HG03432 (cell line): ENCODE measurements at regions not wholly inside any gene's neighbourhood (a gene's known extent, or its start where the extent isn't known, plus 50 kb on each side); places are given as distances from the start of the nearest gene placed in this dataset.
"Not testable (repeated sequence)": the region's sequence is repeated elsewhere in the genome, so short reads cannot be mapped to it uniquely, and the experiment has no call there.

Experiments
- ATAC-seq: cut with Tn5 transposase; IDR thresholded peaks from one replicate; pipeline ENCODE4 v1.9.1; 2021; ENCODE audit warnings: mild to moderate bottlenecking, moderate library complexity; ENCODE audit not compliant: unreplicated experiment

- no peak for ATAC-seq
These were observed 50.9 kb upstream of the OSTN start for GRCh38 chr3:191148131-191148530.

DNA sequence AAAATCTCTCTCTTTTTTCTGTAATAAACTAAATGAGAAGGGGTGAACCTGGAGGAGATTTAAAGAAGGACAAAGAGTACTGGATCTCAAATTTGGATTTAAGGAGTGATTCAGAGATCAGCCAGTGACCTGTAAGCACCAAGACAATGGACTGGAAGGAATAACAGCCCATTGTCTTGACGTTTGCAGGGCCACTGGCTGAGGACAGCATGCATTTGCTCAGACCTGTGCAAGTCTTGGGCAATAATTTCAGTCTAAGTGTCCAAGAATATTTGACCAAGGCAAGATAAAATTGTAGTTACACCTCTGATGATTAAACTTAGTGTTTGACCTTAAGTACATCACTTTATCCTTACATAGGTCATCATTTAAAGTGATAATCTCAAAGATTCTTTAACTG is 55.8 kb upstream of the OSTN start:
- no peak for ATAC-seq

DNA sequence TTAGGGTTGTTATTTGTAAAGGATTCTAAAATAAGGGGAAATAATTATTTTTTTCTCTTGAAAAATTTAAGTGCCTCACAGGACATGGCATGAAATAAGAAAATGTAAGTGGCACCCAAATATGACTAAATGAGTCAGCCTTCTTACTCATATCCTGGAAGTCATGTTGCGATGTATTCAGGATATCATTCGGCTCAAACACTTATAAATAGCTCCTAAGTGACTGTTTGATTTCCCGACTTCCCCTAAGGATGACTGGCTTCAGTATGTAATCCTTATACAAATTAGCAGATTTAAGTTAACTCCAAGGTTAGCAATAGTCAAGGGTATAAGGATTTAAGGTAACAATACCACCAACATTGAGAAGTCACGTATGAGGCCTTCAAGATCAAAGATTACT is 57.3 kb upstream of the OSTN start:
- ATAC-seq, result no peak

GRCh38 chr3:191139736-191140135 is 59.3 kb upstream of the OSTN start:
- peak; percentile 66 for ATAC-seq

DNA sequence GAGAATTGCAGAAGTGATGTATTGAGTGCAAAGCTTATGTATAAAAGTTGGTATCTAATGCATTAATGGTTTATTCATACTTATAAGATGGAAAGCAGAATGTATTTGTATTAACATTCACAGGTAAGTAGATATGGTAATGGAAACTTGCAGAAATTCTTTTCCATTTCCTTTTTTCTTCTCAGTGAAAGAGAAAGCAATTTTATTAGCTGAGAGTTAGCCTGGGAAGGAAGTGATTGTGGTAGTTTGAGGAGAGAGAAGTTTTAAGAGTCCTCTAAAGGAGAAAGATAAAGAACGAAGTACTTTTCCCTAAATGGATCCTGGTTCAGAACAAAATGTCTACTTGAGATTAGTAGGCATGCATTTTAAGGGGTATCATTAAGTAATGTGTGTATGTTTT is 60.1 kb upstream of the OSTN start:
- peak; percentile 38 for ATAC-seq

- ATAC-seq, result no peak
These were observed 61.3 kb upstream of the OSTN start for GRCh38 chr3:191137708-191138107.

DNA sequence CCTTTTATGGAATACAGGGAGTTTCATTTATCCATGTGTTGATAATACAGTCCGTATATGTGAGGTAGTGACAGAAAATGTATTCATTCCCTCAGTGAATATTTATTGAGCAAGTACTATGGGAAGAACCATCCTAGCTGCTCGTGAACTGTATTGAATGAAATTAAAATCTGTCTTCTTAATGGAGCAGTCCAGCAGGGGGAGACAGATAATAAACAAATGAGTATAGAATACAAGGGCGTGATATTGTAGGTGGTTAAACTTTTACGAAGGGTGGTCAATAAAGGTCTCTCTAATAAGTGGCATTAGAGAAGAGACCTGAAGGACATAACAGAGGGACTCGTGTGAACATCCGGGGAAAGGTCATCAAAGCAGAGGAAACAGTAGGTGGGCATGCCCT is 62.7 kb upstream of the OSTN start:
- ATAC-seq, result no peak

- no peak for ATAC-seq
These were observed 63.9 kb upstream of the OSTN start for GRCh38 chr3:191135175-191135574.

- ATAC-seq, result no peak
These were observed 65.7 kb upstream of the OSTN start for GRCh38 chr3:191133359-191133758.

GRCh38 chr3:191131305-191131704 is 67.7 kb upstream of the OSTN start:
- no peak for ATAC-seq

DNA sequence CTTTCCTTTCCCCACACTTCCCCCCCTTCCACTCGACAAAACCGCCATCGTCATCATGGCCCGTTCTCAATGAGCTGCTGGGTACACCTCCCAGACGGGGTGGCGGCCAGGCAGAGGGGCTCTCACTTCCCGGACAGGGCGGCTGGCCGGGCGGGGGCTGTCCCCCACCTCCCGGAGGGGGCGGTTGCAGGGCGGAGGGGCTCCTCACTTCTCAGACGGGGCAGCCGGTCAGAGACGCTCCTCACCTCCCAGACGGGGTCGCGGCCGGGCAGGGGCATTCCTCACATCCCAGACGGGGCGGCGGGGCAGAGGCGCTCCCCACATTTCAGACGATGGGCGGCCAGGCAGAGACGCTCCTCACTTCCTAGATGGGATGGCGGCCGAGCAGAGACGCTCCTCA is 74.2 kb upstream of the OSTN start:
- not testable (repeated sequence) for ATAC-seq

GRCh38 chr3:191123946-191124345 is 75.1 kb upstream of the OSTN start:
- no peak for ATAC-seq

- no peak for ATAC-seq
These were observed 75.8 kb upstream of the OSTN start for GRCh38 chr3:191123231-191123630.

DNA sequence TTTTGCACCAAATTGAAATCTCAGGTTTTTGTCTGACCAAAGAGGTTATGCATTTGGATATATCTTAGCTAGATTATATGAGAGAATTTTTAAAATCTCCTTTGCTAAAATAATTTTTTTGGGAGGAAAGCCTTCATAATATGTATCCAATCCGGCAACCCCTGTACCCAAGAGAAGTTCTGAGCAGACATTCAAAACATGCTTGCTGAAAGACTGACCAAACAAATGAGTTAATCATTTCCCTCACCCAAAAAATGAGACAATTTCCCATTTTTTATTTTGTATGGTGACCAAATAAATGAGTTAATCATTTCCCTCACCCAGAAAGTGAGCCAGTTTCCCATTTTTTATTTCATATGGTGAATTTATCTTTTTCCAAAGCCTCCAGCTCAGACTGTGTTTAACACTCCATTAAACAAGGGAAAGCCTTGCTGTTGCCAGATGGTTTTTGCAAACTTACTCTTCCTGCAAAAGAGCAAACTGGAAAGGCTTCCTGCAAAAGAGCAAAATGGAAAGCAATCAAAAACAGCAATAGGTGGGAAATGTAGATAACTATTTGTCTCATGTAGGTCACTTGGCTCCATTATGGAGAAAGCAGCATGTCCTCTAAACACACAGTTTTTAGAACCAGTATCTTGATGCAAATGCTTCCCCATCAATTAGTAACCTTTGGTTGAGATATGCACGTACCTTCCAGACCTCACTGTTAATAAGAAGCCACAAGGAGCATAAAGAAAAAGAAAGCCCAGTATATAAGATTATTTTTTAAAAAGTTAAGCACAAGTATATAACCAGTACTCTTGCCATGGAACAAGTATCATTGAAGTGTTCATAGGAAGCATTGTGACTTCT is 78.4 kb upstream of the OSTN start:
- ATAC-seq, result peak; percentile 68

- peak; percentile 74 for ATAC-seq
These were observed 79.4 kb upstream of the OSTN start for GRCh38 chr3:191119415-191120295.

DNA sequence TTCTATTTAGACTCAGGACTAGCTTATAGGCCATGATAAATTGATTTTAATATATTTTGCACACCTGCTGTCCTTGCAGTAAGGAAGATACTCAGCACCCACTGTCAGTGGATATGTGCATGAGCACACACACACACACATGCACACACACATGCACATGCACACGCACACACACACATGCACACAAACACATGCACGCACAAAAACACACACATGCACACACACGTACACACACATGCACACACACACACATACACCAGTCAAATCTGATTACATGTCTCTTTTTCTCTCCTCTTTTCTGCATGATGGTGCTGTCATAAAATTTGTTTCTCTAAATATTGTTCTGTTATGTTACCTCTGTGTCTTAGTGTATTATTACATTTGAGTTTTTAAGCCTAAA is 87.3 kb upstream of the OSTN start:
- ATAC-seq, result no peak

GRCh38 chr3:191105418-191105817 is 93.6 kb upstream of the OSTN start:
- ATAC-seq, result peak; percentile 80

DNA sequence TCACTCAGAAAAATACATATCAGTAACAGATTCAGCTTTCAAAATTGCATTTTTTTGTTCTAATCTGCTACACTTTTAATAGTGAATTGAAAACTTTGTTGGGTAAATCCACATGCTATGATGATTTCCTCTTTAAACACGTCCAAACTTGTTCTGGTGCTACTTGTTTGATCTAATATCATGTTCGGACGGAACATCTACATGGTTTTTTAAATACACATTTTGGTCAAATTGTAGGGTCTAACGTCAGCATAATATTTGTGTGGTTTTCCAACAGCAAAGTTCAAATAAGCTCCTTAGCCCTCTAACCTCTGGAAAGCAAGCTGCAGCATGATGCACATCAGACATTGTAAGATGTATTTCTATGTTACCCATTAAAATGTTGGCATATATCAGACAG is 98.5 kb upstream of the OSTN start:
- ATAC-seq, result no peak

DNA sequence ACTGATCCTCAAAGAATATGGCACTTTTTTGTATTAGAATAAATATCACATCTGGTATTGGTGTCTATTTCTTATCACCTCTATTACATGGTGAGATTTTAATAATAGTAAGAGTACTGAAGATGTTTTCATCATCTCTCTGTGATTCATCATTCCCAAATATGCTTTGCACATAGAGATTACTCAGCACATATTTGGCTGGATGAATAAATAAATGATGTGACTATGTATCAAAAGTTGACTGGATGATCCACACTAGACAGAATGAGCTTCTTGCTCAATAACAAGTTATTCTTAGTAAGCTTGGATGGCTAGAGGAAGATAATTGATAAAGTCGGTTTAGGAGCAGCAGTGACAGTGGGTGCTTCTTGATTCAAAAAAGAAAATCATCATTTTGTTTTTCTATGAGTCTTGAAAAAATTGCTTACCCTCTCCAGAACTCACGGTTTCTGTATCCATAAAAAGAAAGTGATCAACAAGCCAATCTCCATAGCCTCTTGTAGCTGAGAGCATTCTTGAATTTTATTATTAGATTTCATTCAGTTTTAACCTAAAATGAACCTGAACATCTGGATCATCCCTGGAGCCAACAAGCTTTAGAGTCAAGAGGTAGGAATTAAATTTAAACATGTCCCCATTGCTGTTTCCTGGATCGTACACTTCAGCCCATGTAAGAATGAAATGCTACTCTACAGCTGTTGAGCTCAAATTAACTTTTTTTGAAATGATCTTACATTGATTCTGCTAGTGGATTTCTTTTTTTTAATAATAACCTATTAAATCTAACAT is 104.8 kb upstream of the OSTN start:
- ATAC-seq, result no peak

- no peak for ATAC-seq
These were observed 111.7 kb upstream of the OSTN start for GRCh38 chr3:191087391-191087790.

GRCh38 chr3:191085091-191085490 is 114.0 kb upstream of the OSTN start:
- no peak for ATAC-seq
